GM18907 (cell line): ENCODE measurements at regions not wholly inside any gene's neighbourhood (a gene's known extent, or its start where the extent isn't known, plus 50 kb on each side); places are given as distances from the start of the nearest gene placed in this dataset.
A peak's percentile ranks its signal among the peaks of the same experiment; 100 is the strongest.
"Not testable (repeated sequence)": the region's sequence is repeated elsewhere in the genome, so short reads cannot be mapped to it uniquely, and the experiment has no call there.

ENCODE experiments used
- ATAC-seq: cut with Tn5 transposase; IDR thresholded peaks from one replicate; pipeline ENCODE4 v1.9.1; 2021; ENCODE audit warnings: mild to moderate bottlenecking, moderate library complexity; ENCODE audit not compliant: unreplicated experiment

DNA sequence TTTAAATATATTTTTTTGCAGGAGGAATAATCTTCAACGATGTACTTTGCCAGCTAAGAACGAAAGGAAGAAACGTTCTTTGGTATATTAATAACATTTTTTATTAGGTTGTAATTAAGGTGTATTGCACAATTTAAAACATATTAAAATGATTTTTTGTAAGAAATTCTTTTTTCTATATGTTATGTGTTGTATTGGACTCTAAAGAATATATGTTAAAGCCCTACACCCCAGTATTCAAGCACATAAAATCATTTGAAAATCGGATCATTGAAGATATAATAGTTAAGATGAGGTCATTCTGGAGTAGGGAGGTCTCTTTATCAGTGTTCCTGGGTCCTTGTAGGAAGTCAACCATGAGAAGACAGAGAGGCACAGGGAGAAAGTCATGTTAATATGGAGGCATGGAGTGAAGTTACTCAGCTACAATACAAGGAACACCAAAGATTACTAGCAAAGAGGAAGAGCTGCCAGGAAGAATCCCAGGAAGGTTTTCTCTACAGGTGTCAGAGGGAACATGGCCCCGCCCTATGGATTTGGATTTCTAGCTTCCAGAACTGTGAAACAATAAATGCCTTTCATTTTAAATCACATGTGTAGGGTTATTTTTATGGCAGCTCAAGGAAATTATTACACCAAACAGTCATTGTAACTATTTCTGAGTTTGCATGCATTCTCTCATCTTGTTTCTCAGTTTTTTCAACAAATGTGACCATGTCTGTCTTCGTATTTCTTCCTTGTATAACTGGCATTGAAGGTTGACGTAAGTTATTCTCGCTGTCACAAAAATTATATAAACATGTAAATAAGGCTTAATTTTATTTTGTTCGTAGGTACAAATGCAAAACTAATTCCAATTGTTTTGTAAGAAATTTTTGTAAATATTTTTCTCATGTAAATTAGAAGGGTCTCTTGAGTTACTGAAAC lies 75.4 kb upstream of the VPREB1 start:
- no peak for ATAC-seq

DNA sequence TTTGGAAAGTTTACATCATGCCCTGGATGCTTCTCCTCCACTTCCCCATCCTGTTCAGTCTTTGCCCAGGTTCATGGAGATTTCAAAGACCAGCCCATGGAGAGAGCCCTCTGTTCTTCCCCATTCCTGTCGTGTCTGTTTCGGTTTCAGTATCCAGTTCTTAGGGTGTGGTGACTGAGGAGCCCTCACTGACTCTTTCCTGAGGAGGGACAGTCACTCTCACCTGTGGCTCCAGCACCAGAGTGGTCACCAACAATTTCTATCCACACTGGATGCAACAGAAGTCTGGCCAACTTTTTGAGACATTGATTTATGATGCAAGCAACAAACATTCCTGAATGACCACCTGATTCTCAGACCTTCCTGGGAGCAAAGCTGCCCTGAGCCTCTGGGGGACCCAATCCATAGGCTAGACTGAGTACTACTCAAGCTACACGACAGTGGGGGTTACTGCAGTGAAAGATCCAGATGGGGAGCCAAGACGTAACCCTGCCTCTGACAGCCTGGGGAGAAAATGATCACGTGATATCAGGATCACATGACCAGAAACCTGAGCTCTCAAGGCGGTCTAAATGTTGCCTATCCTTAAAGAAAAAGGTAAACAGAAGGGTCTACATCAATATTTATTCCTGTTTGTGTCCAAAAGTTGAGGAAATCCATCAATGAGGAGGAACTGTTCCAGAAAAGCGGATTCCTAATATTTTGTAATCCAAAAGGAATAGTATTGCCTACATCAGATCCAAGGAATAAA lies 76.2 kb upstream of the VPREB1 start:
- peak; percentile 22 for ATAC-seq

DNA sequence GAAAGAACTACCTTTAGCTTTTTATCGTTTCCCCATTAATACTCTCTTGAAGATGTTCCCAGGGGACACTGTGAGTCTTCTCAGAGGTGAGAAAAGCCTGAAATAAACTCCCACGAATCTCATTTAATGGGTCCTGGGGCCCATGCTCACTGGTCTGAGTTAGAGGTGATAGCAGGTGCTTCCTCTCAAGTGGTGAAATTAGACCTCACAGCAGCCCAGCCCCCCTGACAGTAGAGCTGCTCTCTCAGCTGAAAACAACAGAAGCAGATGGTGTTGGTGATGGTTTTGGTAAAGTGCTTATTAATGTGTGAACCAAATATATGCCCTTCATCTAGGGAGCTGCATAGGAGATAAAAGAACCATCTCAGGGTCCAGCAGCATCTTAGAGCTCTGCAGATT lies 76.8 kb upstream of the VPREB1 start:
- ATAC-seq, result peak; percentile 78

DNA sequence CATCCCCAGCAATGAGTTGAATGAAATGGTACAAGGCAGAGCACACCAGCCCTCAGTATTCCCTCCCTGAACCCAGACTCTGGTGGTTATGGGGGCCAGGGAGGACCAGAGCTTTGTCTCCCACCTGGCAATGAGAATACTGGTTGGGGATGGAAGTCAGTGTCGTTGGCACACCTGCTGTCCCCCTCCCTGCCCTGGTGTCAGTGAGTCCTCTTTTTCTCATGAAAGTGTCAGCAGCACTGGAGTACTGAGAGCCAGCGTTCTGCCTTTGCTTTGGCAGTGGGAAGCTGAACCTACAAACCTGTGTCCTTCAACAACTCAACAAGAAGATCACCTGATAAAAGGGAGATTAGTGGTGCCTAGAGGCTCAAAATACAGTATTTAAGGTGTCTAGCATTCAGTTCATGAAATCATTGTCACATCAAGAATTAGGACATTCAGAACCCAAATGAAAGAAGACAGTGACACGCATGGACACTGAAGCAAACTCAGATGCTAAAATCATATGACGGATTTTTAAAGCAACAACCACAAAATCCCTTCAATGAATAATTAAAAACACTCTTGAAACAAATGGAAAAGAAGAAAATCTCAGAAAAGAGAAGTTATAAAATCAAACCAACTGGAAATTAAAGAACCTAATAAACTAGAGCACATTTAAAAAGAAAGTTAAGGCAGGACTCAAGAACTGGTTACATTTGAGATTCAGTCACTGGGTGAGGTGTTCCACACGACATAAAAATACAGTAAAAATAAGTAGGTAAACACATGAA lies 77.5 kb upstream of the VPREB1 start:
- ATAC-seq, result no peak

DNA sequence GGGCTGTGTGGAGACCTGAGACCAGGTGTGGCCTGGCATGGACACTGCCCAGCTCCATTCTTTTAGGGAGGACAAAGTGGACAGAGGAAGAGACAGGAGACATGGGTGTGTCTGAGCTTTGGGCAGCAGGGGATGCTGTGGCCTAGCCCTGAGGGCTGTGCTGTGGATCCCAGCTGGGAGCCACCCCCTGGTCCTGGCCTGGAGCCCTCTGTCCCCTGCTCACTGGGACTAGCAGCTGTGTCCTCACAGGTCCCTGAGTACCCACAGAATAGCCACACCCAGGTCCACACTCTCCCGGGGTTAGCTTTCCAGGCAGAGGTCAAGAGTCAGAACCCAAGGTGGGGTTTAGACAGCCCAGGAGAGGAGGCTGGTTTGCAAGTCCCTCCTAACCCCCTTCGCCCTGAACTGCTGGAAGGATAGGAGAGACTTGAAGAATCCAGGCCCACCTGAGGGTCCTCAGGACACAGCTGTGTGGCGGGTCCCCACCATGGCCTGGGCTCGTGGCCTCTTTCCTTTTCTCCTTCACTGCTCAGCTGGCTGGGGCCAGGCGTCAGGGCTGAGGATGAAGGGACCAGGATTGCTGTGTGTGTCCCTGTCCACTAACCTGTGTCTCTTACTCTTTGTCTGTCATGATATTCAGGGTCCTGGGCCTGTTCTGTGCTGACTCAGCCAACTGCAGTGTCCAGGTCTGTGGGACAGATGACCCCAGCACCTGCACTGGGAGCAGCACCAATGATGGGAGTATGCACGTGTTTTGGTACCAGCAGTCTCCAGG lies 78.5 kb upstream of the VPREB1 start:
- ATAC-seq, result no peak

DNA sequence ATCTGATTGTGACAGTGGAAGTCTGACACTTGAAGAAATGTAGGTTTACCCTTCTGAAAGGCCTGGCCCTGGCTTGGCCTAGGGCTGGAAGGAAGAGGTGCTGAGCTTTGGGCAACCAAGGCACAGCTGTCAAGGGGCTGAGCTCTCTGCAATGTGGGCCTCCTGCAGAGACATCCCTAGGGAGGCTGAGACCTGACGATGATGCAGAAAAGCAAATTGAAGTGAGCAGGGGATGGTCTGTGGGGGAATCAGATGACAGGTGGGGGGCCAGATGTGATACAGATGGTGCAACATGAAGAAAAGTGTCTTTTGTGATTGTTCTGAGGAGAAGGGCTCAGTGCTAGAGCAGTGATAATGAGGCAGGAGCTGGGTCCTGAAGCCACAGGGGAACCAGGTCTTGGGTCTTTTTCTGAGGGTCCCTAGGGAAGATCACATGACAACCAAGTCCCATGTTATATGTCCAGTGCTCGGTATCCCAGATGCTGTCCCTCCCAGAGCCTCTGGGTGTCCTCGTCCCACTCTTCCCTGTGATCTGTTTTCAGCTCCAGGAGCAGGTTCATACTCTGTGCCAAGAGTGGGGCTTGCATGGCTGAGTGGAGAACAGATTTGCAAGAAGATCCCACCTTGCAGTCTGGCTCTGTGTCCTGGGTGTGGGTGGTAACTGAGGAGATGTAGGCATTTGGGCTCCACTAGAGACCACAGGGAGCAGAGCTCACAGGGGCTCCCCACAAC lies 79.9 kb upstream of the VPREB1 start:
- no peak for ATAC-seq

DNA sequence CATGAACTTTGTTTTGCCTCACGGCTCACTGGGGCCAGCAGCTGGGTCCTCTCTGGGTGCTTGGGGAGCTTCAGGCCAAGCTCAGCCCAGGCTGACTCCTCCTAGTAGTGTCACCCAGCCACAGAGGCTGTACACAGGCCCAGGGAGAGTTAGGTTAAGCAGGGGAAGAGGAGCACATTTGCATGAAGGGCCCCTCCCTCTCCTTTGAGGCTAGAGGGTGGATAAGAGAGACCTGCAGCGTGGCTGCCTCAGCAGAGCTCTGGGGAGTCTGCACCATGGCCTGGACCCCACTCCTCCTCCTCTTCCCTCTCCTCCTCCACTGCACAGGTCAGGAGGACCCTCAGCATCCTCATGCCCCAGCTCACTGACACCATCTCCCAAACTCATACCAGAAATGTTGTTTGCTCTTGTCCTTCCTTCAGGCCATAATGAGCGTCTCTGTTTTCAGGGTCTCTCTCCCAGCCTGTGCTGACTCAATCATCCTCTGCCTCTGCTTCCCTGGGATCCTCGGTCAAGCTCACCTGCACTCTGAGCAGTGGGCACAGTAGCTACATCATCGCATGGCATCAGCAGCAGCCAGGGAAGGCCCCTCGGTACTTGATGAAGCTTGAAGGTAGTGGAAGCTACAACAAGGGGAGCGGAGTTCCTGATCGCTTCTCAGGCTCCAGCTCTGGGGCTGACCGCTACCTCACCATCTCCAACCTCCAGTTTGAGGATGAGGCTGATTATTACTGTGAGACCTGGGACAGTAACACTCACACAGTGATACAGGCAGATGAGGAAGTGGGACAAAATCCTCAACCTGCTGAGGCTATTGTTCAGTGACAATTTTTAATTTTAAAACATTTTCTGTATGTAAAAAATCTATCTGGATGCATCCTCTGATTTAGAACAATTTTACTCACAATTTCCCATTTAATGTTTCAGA lies 82.4 kb upstream of the VPREB1 start:
- ATAC-seq, result peak; percentile 77

DNA sequence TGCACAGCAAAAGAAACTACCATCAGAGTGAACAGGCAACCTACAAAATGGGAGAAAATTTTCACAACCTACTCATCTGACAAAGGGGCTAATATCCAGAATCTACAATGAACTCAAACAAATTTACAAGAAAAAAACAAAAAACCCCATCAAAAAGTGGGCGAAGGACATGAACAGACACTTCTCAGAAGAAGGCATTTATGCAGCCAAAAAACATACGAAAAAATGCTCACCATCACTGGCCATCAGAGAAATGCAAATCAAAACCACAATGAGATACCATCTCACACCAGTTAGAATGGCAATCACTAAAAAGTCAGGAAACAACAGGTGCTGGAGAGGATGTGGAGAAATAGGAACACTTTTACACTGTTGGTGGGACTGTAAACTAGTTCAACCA lies 83.8 kb upstream of the VPREB1 start:
- ATAC-seq, result not testable (repeated sequence)

DNA sequence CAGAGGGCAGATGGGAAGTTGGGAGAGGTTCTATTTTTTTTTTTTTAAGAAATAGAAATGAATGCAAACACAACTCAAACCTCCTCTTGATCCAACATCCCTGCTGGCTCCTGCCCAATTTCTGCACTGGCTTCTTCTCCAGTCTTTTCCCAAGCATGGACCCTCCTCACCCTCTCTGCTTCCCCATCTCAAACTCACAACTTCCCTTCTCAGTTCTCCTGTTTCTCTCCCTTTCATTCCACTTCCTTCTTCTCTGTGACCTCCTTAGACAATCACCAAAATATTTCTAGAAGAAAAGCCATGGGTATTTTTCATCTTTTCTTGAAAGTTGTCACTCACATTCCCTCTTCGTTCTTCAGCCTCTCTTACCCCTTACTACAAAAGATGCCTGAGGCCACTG lies 85.2 kb upstream of the VPREB1 start:
- ATAC-seq, result no peak

DNA sequence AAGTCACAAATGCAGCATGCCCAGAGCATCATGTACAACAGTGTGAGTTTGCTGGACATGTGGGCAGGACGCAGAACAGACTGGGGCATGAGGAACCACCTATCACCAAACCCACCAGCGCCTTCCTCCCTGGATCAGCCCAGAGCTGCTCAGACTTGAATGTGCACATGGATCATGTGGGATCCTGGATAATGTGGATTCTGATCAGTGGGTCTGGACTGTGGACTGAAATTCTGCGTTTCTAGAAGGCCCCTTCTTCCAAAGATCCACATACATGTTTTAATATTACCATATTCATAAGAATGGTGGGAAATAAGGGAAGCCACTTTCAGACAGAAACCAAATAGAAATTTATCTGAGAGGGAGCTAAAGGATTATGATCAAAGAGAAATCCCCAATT lies 85.6 kb upstream of the VPREB1 start:
- ATAC-seq, result no peak

DNA sequence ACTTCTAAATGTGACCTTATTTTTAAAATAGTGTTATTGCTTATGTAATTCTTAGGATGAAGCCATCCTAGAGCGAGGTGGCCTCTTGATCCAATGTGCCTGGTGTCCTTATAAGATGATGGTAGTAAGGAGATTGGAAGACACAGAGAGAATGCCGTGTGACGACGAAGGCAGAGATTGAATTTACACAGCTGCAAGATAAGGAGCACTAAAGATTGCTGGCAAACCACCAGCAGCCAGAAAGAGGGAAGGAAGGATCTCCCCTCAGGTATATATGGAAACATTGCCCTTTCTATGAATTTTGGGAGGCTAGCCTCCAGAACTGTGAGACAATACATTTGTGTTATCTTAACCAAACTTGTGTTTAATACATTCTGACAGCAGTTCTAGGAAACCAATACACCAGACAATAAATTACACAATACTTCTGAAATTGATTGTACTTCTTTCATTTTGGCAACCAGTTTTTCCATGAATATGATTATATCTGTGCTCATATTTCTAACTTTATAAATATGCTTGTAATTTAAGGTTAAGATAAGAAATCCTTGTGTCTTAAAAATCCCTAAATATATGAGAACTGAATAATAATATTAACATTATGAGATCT lies 86.3 kb upstream of the VPREB1 start:
- no peak for ATAC-seq

DNA sequence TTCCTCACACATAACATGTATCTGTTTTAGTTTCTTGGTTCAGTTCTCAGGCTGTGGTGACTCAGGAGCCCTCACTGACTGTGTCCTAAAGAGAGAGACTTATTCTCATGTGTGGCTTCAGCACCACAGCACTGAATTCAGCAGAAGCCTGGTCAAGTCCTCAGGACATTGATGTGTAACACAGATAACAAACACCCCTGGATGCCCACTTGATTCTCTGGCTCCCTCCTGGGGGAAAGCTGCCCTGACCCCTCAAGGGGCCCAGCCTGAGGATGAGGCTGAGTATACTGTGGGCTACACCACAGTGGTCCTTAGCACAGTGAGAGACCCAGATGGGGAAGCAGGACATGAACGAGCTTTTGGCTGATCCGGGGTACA lies 87.2 kb upstream of the VPREB1 start:
- peak; percentile 47 for ATAC-seq

DNA sequence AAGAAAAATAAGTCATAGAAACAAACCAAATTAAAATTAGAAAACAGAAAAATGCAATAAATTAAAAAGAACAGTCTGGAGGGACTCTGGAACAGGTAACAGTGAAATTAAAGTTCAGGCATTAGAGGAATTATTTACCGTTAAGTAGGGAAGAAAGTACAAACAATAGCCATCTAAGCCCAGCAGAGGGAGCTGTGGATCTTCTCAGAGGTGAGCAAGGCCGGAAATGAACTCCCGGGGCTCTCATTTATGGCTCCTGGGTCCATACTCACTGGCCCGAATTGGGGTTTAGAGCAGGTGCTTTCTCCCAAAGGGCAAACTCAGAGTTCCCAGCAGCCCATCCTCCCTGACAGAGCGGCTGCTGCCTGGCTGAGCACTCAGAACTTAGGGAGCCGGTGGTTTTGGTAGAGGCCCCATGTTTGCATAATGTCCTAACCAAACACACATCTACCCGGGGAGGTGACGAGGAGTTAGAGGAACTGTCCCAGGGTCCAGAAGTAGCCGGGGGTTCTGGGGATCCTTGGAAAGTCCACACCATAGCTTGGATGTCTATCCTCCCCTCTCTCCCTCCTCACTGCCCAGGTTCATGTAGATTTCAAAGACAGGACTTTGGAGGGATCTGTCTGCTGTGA lies 87.8 kb upstream of the VPREB1 start:
- peak; percentile 77 for ATAC-seq

DNA sequence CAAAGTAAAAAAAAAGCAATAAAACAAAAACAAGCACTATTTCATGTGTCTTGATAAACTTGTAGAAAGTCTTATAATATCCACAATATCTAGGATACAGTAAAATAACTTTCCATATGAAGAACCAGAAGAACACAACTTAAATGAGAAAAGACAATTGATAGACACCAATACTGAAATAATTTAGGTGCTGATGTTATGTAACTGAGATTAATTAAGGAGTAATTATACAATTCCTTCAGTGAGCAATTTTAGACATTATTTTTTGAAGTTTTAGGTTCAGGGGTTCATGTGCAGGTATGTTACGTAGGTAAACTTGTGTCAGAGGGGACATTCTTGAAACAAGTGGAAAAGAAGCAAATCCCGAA lies 88.3 kb upstream of the VPREB1 start:
- no peak for ATAC-seq

DNA sequence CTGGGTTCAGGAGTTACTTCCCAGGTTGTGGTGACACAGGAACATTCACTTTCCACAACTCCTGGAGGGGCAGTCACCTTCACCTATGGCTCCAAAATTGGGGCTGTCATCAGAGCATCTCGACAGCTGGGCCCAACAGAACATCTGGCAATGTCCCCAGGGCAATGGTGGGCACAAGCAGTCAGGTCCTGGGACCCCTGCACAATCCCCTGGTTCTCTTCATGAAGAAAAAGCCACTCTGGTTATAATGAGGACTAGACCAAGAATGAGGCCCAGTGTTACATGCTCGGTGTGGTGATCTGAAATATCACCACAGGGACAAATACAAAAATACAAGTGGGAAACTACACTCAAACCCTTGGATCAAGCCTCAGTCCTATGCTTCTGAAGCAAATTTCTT lies 89.0 kb upstream of the VPREB1 start:
- no peak for ATAC-seq

DNA sequence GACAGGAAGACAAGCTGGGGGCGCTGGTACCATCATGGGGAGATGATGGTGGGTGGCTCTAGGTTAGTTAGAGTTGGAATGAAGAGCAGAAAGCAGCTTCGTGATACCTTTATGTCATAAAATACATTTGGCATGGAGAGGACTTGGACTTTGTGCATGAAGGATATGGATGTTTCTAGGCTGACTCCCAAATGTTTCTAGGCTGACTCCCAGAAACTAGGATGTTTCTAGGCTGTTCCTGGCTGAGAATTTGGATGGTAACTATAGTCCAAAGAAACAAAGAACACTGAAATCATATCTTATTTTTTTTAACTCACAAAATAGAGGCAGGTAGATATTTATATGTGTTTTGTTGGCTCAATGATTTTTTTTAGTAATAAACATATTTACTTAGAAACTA lies 89.4 kb upstream of the VPREB1 start:
- ATAC-seq, result no peak

DNA sequence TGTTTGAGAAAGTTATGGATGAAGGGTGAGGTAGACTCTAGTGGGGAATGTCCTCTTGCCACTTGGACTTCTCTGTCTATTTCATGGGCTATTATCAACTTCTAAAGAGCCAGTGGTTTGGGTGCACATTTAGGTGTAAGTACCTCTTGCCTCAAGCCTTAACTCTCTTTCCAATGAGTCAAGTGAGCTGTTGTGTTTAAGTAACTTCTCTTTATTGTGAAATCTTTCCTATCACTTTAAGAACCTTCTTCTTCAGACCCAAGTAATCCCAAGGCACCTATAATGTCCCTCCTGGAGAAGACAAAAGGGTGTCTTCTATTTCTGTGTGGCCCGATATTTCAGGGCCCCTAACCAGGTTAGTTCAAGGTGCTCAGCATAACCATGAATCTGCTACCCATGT lies 90.5 kb upstream of the VPREB1 start:
- no peak for ATAC-seq

DNA sequence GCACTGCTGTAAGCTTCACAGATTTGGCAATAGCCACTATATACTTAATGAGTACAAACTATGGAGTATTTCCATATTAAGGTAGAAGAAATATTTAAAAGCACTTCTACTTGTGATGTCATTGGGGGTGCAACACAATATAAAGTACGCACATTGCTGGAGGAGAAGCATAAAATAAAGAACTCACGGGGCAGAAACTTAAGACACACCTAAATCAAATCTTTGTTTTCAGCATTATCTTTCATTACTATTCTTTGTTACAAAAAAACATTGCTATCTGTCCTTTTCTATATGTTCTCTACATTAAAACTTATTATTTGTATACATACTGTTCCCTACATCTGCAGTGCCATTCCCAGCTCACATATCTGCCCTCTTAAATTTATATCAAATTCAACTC lies 93.3 kb upstream of the VPREB1 start:
- no peak for ATAC-seq
